HG02943 (cell line): ENCODE measurements at regions not wholly inside any gene's neighbourhood (a gene's known extent, or its start where the extent isn't known, plus 50 kb on each side); places are given as distances from the start of the nearest gene placed in this dataset.

ENCODE experiments used
- ATAC-seq: cut with Tn5 transposase; IDR thresholded peaks from one replicate; pipeline ENCODE4 v1.9.1; 2021; ENCODE audit warnings: mild to moderate bottlenecking, low read depth, moderate library complexity; ENCODE audit not compliant: unreplicated experiment

GRCh38 chr2:58557176-58557575 is 316.1 kb upstream of the FANCL start:
- ATAC-seq, result no peak

GRCh38 chr2:58553937-58554336 is 312.8 kb upstream of the FANCL start:
- no peak for ATAC-seq

GRCh38 chr2:58553522-58553921 is 312.4 kb upstream of the FANCL start:
- no peak for ATAC-seq

GRCh38 chr2:58545300-58546280 is 304.5 kb upstream of the FANCL start:
- ATAC-seq, result no peak

GRCh38 chr2:58543442-58543841 is 302.3 kb upstream of the FANCL start:
- ATAC-seq, result no peak

- no peak for ATAC-seq
These were observed 300.4 kb upstream of the FANCL start for GRCh38 chr2:58541511-58541910.

GRCh38 chr2:58540681-58541080 is 299.6 kb upstream of the FANCL start:
- ATAC-seq, result no peak

- ATAC-seq, result no peak
These were observed 298.8 kb upstream of the FANCL start for GRCh38 chr2:58539973-58540372.

- no peak for ATAC-seq
These were observed 294.9 kb upstream of the FANCL start for GRCh38 chr2:58535990-58536389.

- no peak for ATAC-seq
These were observed 294.1 kb upstream of the FANCL start for GRCh38 chr2:58535182-58535581.

GRCh38 chr2:58533376-58533775 is 292.3 kb upstream of the FANCL start:
- no peak for ATAC-seq

- no peak for ATAC-seq
These were observed 291.5 kb upstream of the FANCL start for GRCh38 chr2:58532641-58533040.

GRCh38 chr2:58527647-58528046 is 286.5 kb upstream of the FANCL start:
- ATAC-seq, result no peak

GRCh38 chr2:58521803-58522554 is 280.9 kb upstream of the FANCL start:
- no peak for ATAC-seq

GRCh38 chr2:58520903-58521302 is 279.8 kb upstream of the FANCL start:
- no peak for ATAC-seq

- no peak for ATAC-seq
These were observed 276.8 kb upstream of the FANCL start for GRCh38 chr2:58517881-58518280.

GRCh38 chr2:58516695-58517094 is 275.6 kb upstream of the FANCL start:
- no peak for ATAC-seq

- no peak for ATAC-seq
These were observed 274.9 kb upstream of the FANCL start for GRCh38 chr2:58515827-58516573.

- no peak for ATAC-seq
These were observed 273.1 kb upstream of the FANCL start for GRCh38 chr2:58514252-58514651.

- no peak for ATAC-seq
These were observed 271.8 kb upstream of the FANCL start for GRCh38 chr2:58512878-58513277.

- ATAC-seq, result no peak
These were observed 266.9 kb upstream of the FANCL start for GRCh38 chr2:58508006-58508405.
